ENCODE measurements at regions not wholly inside any gene's neighbourhood (a gene's known extent, or its start where the extent isn't known, plus 50 kb on each side); places are given as distances from the start of the nearest gene placed in this dataset.

GRCh38 chr11:112864672-112865071, 96.5 kb upstream of the NCAM1 start:
- TF ChIP-seq, protein P1, sequence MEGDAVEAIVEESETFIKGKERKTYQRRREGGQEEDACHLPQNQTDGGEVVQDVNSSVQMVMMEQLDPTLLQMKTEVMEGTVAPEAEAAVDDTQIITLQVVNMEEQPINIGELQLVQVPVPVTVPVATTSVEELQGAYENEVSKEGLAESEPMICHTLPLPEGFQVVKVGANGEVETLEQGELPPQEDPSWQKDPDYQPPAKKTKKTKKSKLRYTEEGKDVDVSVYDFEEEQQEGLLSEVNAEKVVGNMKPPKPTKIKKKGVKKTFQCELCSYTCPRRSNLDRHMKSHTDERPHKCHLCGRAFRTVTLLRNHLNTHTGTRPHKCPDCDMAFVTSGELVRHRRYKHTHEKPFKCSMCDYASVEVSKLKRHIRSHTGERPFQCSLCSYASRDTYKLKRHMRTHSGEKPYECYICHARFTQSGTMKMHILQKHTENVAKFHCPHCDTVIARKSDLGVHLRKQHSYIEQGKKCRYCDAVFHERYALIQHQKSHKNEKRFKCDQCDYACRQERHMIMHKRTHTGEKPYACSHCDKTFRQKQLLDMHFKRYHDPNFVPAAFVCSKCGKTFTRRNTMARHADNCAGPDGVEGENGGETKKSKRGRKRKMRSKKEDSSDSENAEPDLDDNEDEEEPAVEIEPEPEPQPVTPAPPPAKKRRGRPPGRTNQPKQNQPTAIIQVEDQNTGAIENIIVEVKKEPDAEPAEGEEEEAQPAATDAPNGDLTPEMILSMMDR (IDR thresholded peaks at IDR 0.05), result no peak

GRCh38 chr11:112871909-112872500, 89.2 kb upstream of the NCAM1 start:
- H3K27me3 Mint-ChIP-seq, result peaks cover 6% of the 10 kb centered on the region
- H3K4me1 Mint-ChIP-seq, result no peaks in the 10 kb centered on the region
- H3K27ac Mint-ChIP-seq, result no peak overlapping the region
- no peaks in the 10 kb centered on the region for H3K36me3 Mint-ChIP-seq (ENCODE audit: low read depth)
- ATAC-seq (ENCODE audit: low read depth) (no peak), DNase-seq (no peak)
- H3K4me3 Mint-ChIP-seq, result no peak overlapping the region
- no peaks in the 10 kb centered on the region for H3K9me3 Mint-ChIP-seq
- TF ChIP-seq, protein P1 (IDR thresholded peaks at IDR 0.05), result no peak
- POLR2A ChIA-PET, result no interaction called here
- intact Hi-C loops (cut with micrococcal nuclease), result no loop called here
- CTCF ChIA-PET, result no interaction called here

More at GRCh38 chr11:112864672-112865071, 96.5 kb upstream of the NCAM1 start:
- DNase-seq (no peak), ATAC-seq (ENCODE audit: low read depth) (no peak)
- Mint-ChIP-seq H3K27ac (no peak overlapping the region), H3K4me3 (no peak overlapping the region), H3K9me3 (peaks cover 11% of the 10 kb centered on the region), H3K27me3 (no peaks in the 10 kb centered on the region), H3K36me3 (ENCODE audit: low read depth) (no peaks in the 10 kb centered on the region), H3K4me1 (no peaks in the 10 kb centered on the region)
- POLR2A ChIA-PET, result no interaction called here
- CTCF ChIA-PET, result no interaction called here
- intact Hi-C loops (cut with micrococcal nuclease), result no loop called here

- TF ChIP-seq, protein P1 (IDR thresholded peaks at IDR 0.05), result no peak
- Mint-ChIP-seq H3K27me3 (peaks cover 6% of the 10 kb centered on the region), H3K36me3 (ENCODE audit: low read depth) (no peaks in the 10 kb centered on the region), H3K4me3 (no peak overlapping the region), H3K27ac (no peak overlapping the region), H3K9me3 (no peaks in the 10 kb centered on the region), H3K4me1 (no peaks in the 10 kb centered on the region)
- ATAC-seq (ENCODE audit: low read depth), result no peak
- intact Hi-C loops (cut with micrococcal nuclease), result no loop called here
- DNase-seq, result no peak
- ChIA-PET CTCF (no interaction called here), POLR2A (no interaction called here)
Measured at GRCh38 chr11:112874980-112875379, 86.2 kb upstream of the NCAM1 start.

GRCh38 chr11:112877581-112877980, 83.6 kb upstream of the NCAM1 start:
- H3K4me1 Mint-ChIP-seq, result no peaks in the 10 kb centered on the region
- ChIA-PET CTCF (no interaction called here), POLR2A (no interaction called here)
- ATAC-seq (ENCODE audit: low read depth), result no peak
- peaks cover 3% of the 10 kb centered on the region for H3K27me3 Mint-ChIP-seq
- intact Hi-C loops (cut with micrococcal nuclease), result no loop called here
- no peak overlapping the region for H3K4me3 Mint-ChIP-seq
- DNase-seq, result no peak
- no peaks in the 10 kb centered on the region for H3K36me3 Mint-ChIP-seq (ENCODE audit: low read depth)
- H3K27ac Mint-ChIP-seq, result no peak overlapping the region
- TF ChIP-seq, protein P1 (IDR thresholded peaks at IDR 0.05), result no peak
- no peaks in the 10 kb centered on the region for H3K9me3 Mint-ChIP-seq

DNA sequence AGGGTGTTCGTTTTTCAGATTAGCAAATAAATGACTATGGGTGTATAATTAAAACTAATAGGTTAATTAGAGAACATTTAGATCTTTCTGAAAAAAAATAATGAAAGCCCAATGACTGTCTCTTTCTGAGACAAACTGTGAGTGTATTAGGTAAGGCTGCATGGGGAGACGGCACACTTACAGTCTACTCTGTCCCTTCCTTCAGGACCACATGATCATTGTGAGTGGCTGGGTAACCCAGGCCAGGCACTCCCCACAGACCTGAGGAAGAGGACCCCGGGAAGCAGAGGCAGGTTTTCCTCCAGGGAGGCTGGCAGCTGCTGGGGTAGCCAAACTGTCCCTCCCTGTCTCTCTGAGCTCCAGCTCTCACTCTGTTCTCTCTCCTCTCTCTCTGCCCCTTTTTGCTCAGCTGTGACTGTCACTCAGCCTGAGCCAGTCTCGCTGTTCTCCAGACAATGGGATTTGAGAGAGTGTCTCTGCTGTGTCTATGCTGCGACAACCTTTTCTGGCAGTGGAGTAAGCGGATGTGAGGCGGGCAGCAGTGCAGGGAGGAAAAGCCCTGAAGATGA, 83.1 kb upstream of the NCAM1 start:
- no peak overlapping the region for H3K4me3 Mint-ChIP-seq
- POLR2A ChIA-PET, result no interaction called here
- intact Hi-C loops (cut with micrococcal nuclease), result no loop called here
- CTCF ChIA-PET, result no interaction called here
- no peak for DNase-seq
- H3K9me3 Mint-ChIP-seq, result no peaks in the 10 kb centered on the region
- H3K36me3 Mint-ChIP-seq (ENCODE audit: low read depth), result no peaks in the 10 kb centered on the region
- no peaks in the 10 kb centered on the region for H3K4me1 Mint-ChIP-seq
- no peaks in the 10 kb centered on the region for H3K27me3 Mint-ChIP-seq
- no peak for ATAC-seq (ENCODE audit: low read depth)
- TF ChIP-seq, protein P1 (IDR thresholded peaks at IDR 0.05), result no peak
- no peak overlapping the region for H3K27ac Mint-ChIP-seq

Data from activated B cell treated with CpG ODN at 0.5 μM for 24 hours (primary cell).